Thyroid gland (tissue), 4 donors: ENCODE measurements at regions not wholly inside any gene's neighbourhood (a gene's known extent, or its start where the extent isn't known, plus 50 kb on each side); places are given as distances from the start of the nearest gene placed in this dataset.

Experiments used
- DNase-seq, 2 donors: peaks; one replicate each; pipeline ENCODE4 v3.0.0-alpha.2; 2019
- H3K27ac ChIP-seq, 3 donors: fragments of 200-600 bp; sonication (generic); 1 replicate in 2 of 3; 2 replicates in 1 of 3; pipeline ENCODE4 v1.5.1; 2016 to 2019; ENCODE audit warnings: mild to moderate bottlenecking in 1 of 3, moderate library complexity in 1 of 3
- H3K27me3 ChIP-seq: fragments of 200-600 bp; sonication (generic); one replicate; pipeline ENCODE4 v1.5.1; 2019
- H3K36me3 ChIP-seq, 2 donors: fragments of 200-600 bp; sonication (generic); one replicate each; pipeline ENCODE4 v1.5.1; 2016 to 2019
- H3K4me1 ChIP-seq, 2 donors: fragments of 200-600 bp; sonication (generic); one replicate each; pipeline ENCODE4 v1.5.1; 2017 to 2019
- H3K4me3 ChIP-seq, 3 donors: fragments of 200-600 bp; sonication (generic); replicated peaks in 1 of 3; 1 replicate in 2 of 3; 2 replicates in 1 of 3; pipeline ENCODE4 v1.5.1; 2016; ENCODE audit warnings: mild to moderate bottlenecking in 1 of 3
- H3K9me3 ChIP-seq: fragments of 200-600 bp; sonication (generic); one replicate; pipeline ENCODE4 v1.5.1; 2017
- CTCF ChIP-seq, 6 experiments: fragments of 200-600 bp in 3 of 6; fragments of 450-650 bp in 3 of 6; sonication (generic) in 3 of 6; IDR thresholded peaks; one replicate each; pipeline ENCODE4 v1.5.1; 2016 to 2019; ENCODE audit warnings: antibody characterized with exemption in 6 of 6, mild to moderate bottlenecking in 2 of 6, inconsistent platforms in 1 of 6, moderate library complexity in 1 of 6
- POLR2A ChIP-seq, 2 donors: fragments of 450-650 bp; IDR thresholded peaks; one replicate each; pipeline ENCODE4 v1.6.1; 2017; ENCODE audit warnings: antibody characterized with exemption in 2 of 2, mild to moderate bottlenecking in 2 of 2, moderate library complexity in 1 of 2
- WGBS, 2 donors: methylation state at CpG; one replicate each; pipeline ENCODE4 v1.1.5; 2017; 5-methylcytosine and 5-hydroxymethylcytosine counted together
- intact Hi-C: fragments of 100-400 bp; cut with DNase I; formaldehyde crosslinking; loops from one replicate; pipeline ENCODE4 v1.15.1; 2023

- Histone ChIP-seq H3K36me3 (no peaks in the 10 kb centered on the region), H3K27ac (no peak overlapping the region), H3K4me1 (no peaks in the 10 kb centered on the region), H3K27me3 (no peaks in the 10 kb centered on the region), H3K4me3 (no peak overlapping the region), H3K9me3 (no peaks in the 10 kb centered on the region)
- WGBS, 2 donors, result 91 to 93% methylated on average over 1 of the region's 1 CpG
- intact Hi-C loops, result no loop called here
- DNase-seq, result no peak
- no peak for TF ChIP-seq CTCF (IDR thresholded peaks at IDR 0.05)
- TF ChIP-seq POLR2A (IDR thresholded peaks at IDR 0.05), result no peak
Observed at GRCh38 chr9:116003397-116003796, 150.2 kb upstream of the PAPPA start.

- whole genome bisulfite sequencing, 2 donors, result 74 to 79% methylated on average over 2 of the region's 2 CpGs
Observed at GRCh38 chr9:116005205-116005604, 148.4 kb upstream of the PAPPA start.

GRCh38 chr9:116007824-116008223 is 145.8 kb upstream of the PAPPA start:
- Histone ChIP-seq H3K27ac (no peak overlapping the region), H3K4me3 (no peak overlapping the region), H3K36me3 (no peaks in the 10 kb centered on the region), H3K27me3 (no peaks in the 10 kb centered on the region), H3K9me3 (no peaks in the 10 kb centered on the region), H3K4me1 (no peaks in the 10 kb centered on the region)
- 74 to 85% methylated on average over 2 of the region's 2 CpGs for WGBS, 2 donors
- TF ChIP-seq POLR2A (IDR thresholded peaks at IDR 0.05) (no peak), CTCF (IDR thresholded peaks at IDR 0.05) (no peak)
- intact Hi-C loops, result no loop called here
- no peak for DNase-seq

More at GRCh38 chr9:116005205-116005604, 148.4 kb upstream of the PAPPA start:
- no peak overlapping the region for H3K4me3 ChIP-seq
- no peak for DNase-seq
- no peaks in the 10 kb centered on the region for H3K9me3 ChIP-seq
- H3K27me3 ChIP-seq, result no peaks in the 10 kb centered on the region
- H3K27ac ChIP-seq, result no peak overlapping the region
- intact Hi-C loops, result no loop called here
- no peaks in the 10 kb centered on the region for H3K4me1 ChIP-seq
- H3K36me3 ChIP-seq, result no peaks in the 10 kb centered on the region
- no peak for TF ChIP-seq POLR2A (IDR thresholded peaks at IDR 0.05)
- no peak for TF ChIP-seq CTCF (IDR thresholded peaks at IDR 0.05)

GRCh38 chr9:116008278-116008677 is 145.3 kb upstream of the PAPPA start:
- Histone ChIP-seq H3K36me3 (no peaks in the 10 kb centered on the region), H3K9me3 (no peaks in the 10 kb centered on the region), H3K4me3 (no peak overlapping the region), H3K27me3 (no peaks in the 10 kb centered on the region), H3K4me1 (no peaks in the 10 kb centered on the region), H3K27ac (no peak overlapping the region)
- TF ChIP-seq CTCF (IDR thresholded peaks at IDR 0.05) (no peak), POLR2A (IDR thresholded peaks at IDR 0.05) (no peak)
- intact Hi-C loops, result no loop called here
- whole genome bisulfite sequencing, 2 donors, result 70 to 74% methylated on average over 5 of the region's 5 CpGs
- DNase-seq, result no peak

GRCh38 chr9:116009420-116009819 is 144.2 kb upstream of the PAPPA start:
- H3K27me3 ChIP-seq, result no peaks in the 10 kb centered on the region
- no peak for DNase-seq
- H3K4me1 ChIP-seq, result no peaks in the 10 kb centered on the region
- no peak for TF ChIP-seq POLR2A (IDR thresholded peaks at IDR 0.05)
- TF ChIP-seq CTCF (IDR thresholded peaks at IDR 0.05), result no peak
- H3K9me3 ChIP-seq, result no peaks in the 10 kb centered on the region
- no peaks in the 10 kb centered on the region for H3K36me3 ChIP-seq
- no peak overlapping the region for H3K27ac ChIP-seq
- WGBS, 2 donors, result 96 to 97% methylated on average over 2 of the region's 2 CpGs
- intact Hi-C loops, result no loop called here
- no peak overlapping the region for H3K4me3 ChIP-seq
